ENCODE measurements at regions not wholly inside any gene's neighbourhood (a gene's known extent, or its start where the extent isn't known, plus 50 kb on each side); places are given as distances from the start of the nearest gene placed in this dataset.

- intact Hi-C loops (cut with micrococcal nuclease): no loop called here
- Histone ChIP-seq H3K4me3 (ENCODE audit: control extremely low read depth in 1 of 5, extremely low read depth in 1 of 5, insufficient read depth in 1 of 5, low read depth in 2 of 5, low read length in 4 of 5) (no peak overlapping the region), H3K4me2 (replicated peaks; ENCODE audit: low read depth, low read length, poor library complexity, severe bottlenecking) (no peak overlapping the region), H3K4me1 (ENCODE audit: control insufficient read depth in 2 of 2, insufficient read depth in 2 of 2, low read length in 2 of 2) (no peaks in the 10 kb centered on the region), H3K27ac (ENCODE audit: low read length in 2 of 2) (no peak overlapping the region), H3K9ac (ENCODE audit: low read length) (no peak overlapping the region), H3K79me2 (ENCODE audit: control insufficient read depth, insufficient read depth, low read length) (no peaks in the 10 kb centered on the region), H3K36me3 (replicated peaks in 1 of 2; ENCODE audit: control extremely low read depth in 1 of 2, control insufficient read depth in 1 of 2, extremely low read depth in 1 of 2, insufficient read depth in 2 of 2, low read length in 1 of 2) (no peaks in the 10 kb centered on the region), H3K27me3 (replicated peaks in 1 of 4; ENCODE audit: control extremely low read depth in 1 of 4, control insufficient read depth in 3 of 4, insufficient read depth in 4 of 4, low read length in 3 of 4) (no peaks in the 10 kb centered on the region), H2AFZ (ENCODE audit: insufficient read depth, low read depth, low read length, poor library complexity, severe bottlenecking) (no peak overlapping the region), H3K9me3 (ENCODE audit: control extremely low read depth in 1 of 3, control insufficient read depth in 2 of 3, insufficient read depth in 1 of 3, low read length in 2 of 3) (no peaks in the 10 kb centered on the region), H4K20me1 (ENCODE audit: control insufficient read depth, insufficient read depth, low read length, poor library complexity, severe bottlenecking) (no peaks in the 10 kb centered on the region)
- ChIA-PET CTCF (no interaction called here), POLR2A (no interaction called here)
- Mint-ChIP-seq H3K27ac (no peak overlapping the region), H3K4me1 (no peaks in the 10 kb centered on the region), H3K9me3 (ENCODE audit: insufficient read depth) (no peaks in the 10 kb centered on the region), H3K4me3 (no peak overlapping the region), H3K27me3 (no peaks in the 10 kb centered on the region)
- no peak for ATAC-seq (ENCODE audit: low read depth)
- DNase-seq: no peak
- TF ChIP-seq, protein P1, sequence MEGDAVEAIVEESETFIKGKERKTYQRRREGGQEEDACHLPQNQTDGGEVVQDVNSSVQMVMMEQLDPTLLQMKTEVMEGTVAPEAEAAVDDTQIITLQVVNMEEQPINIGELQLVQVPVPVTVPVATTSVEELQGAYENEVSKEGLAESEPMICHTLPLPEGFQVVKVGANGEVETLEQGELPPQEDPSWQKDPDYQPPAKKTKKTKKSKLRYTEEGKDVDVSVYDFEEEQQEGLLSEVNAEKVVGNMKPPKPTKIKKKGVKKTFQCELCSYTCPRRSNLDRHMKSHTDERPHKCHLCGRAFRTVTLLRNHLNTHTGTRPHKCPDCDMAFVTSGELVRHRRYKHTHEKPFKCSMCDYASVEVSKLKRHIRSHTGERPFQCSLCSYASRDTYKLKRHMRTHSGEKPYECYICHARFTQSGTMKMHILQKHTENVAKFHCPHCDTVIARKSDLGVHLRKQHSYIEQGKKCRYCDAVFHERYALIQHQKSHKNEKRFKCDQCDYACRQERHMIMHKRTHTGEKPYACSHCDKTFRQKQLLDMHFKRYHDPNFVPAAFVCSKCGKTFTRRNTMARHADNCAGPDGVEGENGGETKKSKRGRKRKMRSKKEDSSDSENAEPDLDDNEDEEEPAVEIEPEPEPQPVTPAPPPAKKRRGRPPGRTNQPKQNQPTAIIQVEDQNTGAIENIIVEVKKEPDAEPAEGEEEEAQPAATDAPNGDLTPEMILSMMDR (IDR thresholded peaks at IDR 0.05): no peak
- no peak for TF ChIP-seq EZH2 (IDR thresholded peaks at IDR 0.05; ENCODE audit: borderline replicate concordance, insufficient read depth, low read depth, low read length, poor library complexity, severe bottlenecking)
- 97% methylated on average over 4 of the region's 8 CpGs for WGBS (ENCODE audit: insufficient coverage)
Measured at GRCh38 chr2:223416815-223417610, 185.1 kb downstream of the SCG2 start.

GRCh38 chr2:223418131-223418530 is 184.0 kb downstream of the SCG2 start:
- Mint-ChIP-seq H3K4me3 (no peak overlapping the region), H3K9me3 (ENCODE audit: insufficient read depth) (no peaks in the 10 kb centered on the region), H3K27me3 (no peaks in the 10 kb centered on the region), H3K4me1 (no peaks in the 10 kb centered on the region), H3K27ac (no peak overlapping the region)
- no peak overlapping the region for H2AFZ ChIP-seq (ENCODE audit: insufficient read depth, low read depth, low read length, poor library complexity, severe bottlenecking)
- ATAC-seq (ENCODE audit: low read depth) (no peak), DNase-seq (no peak)
- ChIA-PET CTCF (no interaction called here), POLR2A (no interaction called here)
- H3K27ac ChIP-seq (ENCODE audit: low read length in 2 of 2): no peak overlapping the region
- WGBS (ENCODE audit: insufficient coverage): no CpG with 5 or more reads among the region's 6 CpGs
- intact Hi-C loops (cut with micrococcal nuclease): no loop called here
- no peaks in the 10 kb centered on the region for H3K79me2 ChIP-seq (ENCODE audit: control insufficient read depth, insufficient read depth, low read length)
- H3K9ac ChIP-seq (ENCODE audit: low read length): no peak overlapping the region
- H3K9me3 ChIP-seq (ENCODE audit: control extremely low read depth in 1 of 3, control insufficient read depth in 2 of 3, insufficient read depth in 1 of 3, low read length in 2 of 3): no peaks in the 10 kb centered on the region
- H3K4me3 ChIP-seq (ENCODE audit: control extremely low read depth in 1 of 5, extremely low read depth in 1 of 5, insufficient read depth in 1 of 5, low read depth in 2 of 5, low read length in 4 of 5): no peak overlapping the region
- H3K27me3 ChIP-seq (replicated peaks in 1 of 4; ENCODE audit: control extremely low read depth in 1 of 4, control insufficient read depth in 3 of 4, insufficient read depth in 4 of 4, low read length in 3 of 4): no peaks in the 10 kb centered on the region
- no peaks in the 10 kb centered on the region for H3K36me3 ChIP-seq (replicated peaks in 1 of 2; ENCODE audit: control extremely low read depth in 1 of 2, control insufficient read depth in 1 of 2, extremely low read depth in 1 of 2, insufficient read depth in 2 of 2, low read length in 1 of 2)
- H3K4me2 ChIP-seq (replicated peaks; ENCODE audit: low read depth, low read length, poor library complexity, severe bottlenecking): no peak overlapping the region
- TF ChIP-seq, protein P1 (IDR thresholded peaks at IDR 0.05): no peak
- TF ChIP-seq EZH2 (IDR thresholded peaks at IDR 0.05; ENCODE audit: borderline replicate concordance, insufficient read depth, low read depth, low read length, poor library complexity, severe bottlenecking): no peak
- H3K4me1 ChIP-seq (ENCODE audit: control insufficient read depth in 2 of 2, insufficient read depth in 2 of 2, low read length in 2 of 2): no peaks in the 10 kb centered on the region
- no peaks in the 10 kb centered on the region for H4K20me1 ChIP-seq (ENCODE audit: control insufficient read depth, insufficient read depth, low read length, poor library complexity, severe bottlenecking)

All from B cell (primary cell).